GM23338 (cell line): ENCODE measurements at regions not wholly inside any gene's neighbourhood (a gene's known extent, or its start where the extent isn't known, plus 50 kb on each side); places are given as distances from the start of the nearest gene placed in this dataset.
A peak's percentile ranks its signal among the peaks of the same experiment; 100 is the strongest.

ENCODE experiments used
- ATAC-seq: fragments of 200-7000 bp; cut with Tn5 transposase; 3 replicates; pipeline ENCODE4 v1.9.1; 2020
- DNase-seq: peaks from one replicate; pipeline ENCODE4 v3.0.0-alpha.2; 2015; ENCODE audit warnings: low spot score
- H2AFZ ChIP-seq: fragments of 200-600 bp; sonication (generic); 2 replicates; pipeline ENCODE4 v1.8.0; 2016; ENCODE audit warnings: antibody characterized with exemption, mild to moderate bottlenecking, moderate library complexity
- H3F3A ChIP-seq: fragments of 200-600 bp; sonication (generic); replicated peaks from 2 replicates; pipeline ENCODE4 v1.8.0; 2017; ENCODE audit warnings: antibody characterized with exemption, mixed run types, low read depth
- H3K27ac ChIP-seq: fragments of 200-600 bp; sonication (generic); 2 replicates; pipeline ENCODE4 v1.6.1; 2016; ENCODE audit warnings: low read depth
- H3K27me3 ChIP-seq: fragments of 200-600 bp; sonication (generic); 2 replicates; pipeline ENCODE4 v1.8.0; 2016; ENCODE audit warnings: mild to moderate bottlenecking, mixed run types, moderate library complexity; ENCODE audit not compliant: insufficient read depth
- H3K36me3 ChIP-seq: fragments of 200-600 bp; sonication (generic); 2 replicates; pipeline ENCODE4 v1.8.0; 2016; ENCODE audit warnings: mild to moderate bottlenecking; ENCODE audit not compliant: insufficient read depth
- H3K4me1 ChIP-seq: fragments of 200-600 bp; sonication (generic); 2 replicates; pipeline ENCODE4 v1.8.0; 2016; ENCODE audit warnings: mild to moderate bottlenecking, moderate library complexity; ENCODE audit not compliant: insufficient read depth
- H3K4me2 ChIP-seq: fragments of 200-600 bp; sonication (generic); 2 replicates; pipeline ENCODE4 v1.7.1; 2017; ENCODE audit warnings: mixed run types
- H3K4me3 ChIP-seq: fragments of 200-600 bp; sonication (generic); 2 replicates; pipeline ENCODE4 v1.6.1; 2016; ENCODE audit warnings: mixed run types
- H3K79me2 ChIP-seq: fragments of 200-600 bp; sonication (generic); replicated peaks from 2 replicates; pipeline ENCODE4 v1.8.0; 2017; ENCODE audit warnings: mild to moderate bottlenecking; ENCODE audit not compliant: insufficient read depth
- H3K9me2 ChIP-seq: fragments of 200-600 bp; sonication (generic); 2 replicates; pipeline ENCODE4 v1.8.0; 2017; ENCODE audit not compliant: insufficient read depth
- H4K20me1 ChIP-seq: fragments of 200-600 bp; sonication (generic); replicated peaks from 2 replicates; pipeline ENCODE4 v1.8.0; 2017; ENCODE audit warnings: mild to moderate bottlenecking; ENCODE audit not compliant: insufficient read depth
- H3K27ac Mint-ChIP-seq: 2 replicates; pipeline ENCODE4 v1.8.0; 2020; ENCODE audit warnings: inconsistent platforms, mild to moderate bottlenecking, moderate library complexity, mixed read lengths
- H3K27me3 Mint-ChIP-seq: 3 replicates; pipeline ENCODE4 v1.8.0; 2022; ENCODE audit warnings: low read depth, mild to moderate bottlenecking, moderate library complexity, mixed read lengths, inconsistent platforms; ENCODE audit not compliant: insufficient read depth, poor library complexity
- H3K36me3 Mint-ChIP-seq: 3 replicates; pipeline ENCODE4 v1.8.0; 2021; ENCODE audit warnings: low read depth, mild to moderate bottlenecking, inconsistent platforms, moderate library complexity, mixed read lengths
- H3K4me1 Mint-ChIP-seq: 3 replicates; pipeline ENCODE4 v1.8.0; 2020; ENCODE audit warnings: mild to moderate bottlenecking, inconsistent platforms, mixed read lengths
- H3K4me3 Mint-ChIP-seq: 3 replicates; pipeline ENCODE4 v1.8.0; 2021; ENCODE audit warnings: moderate library complexity, mild to moderate bottlenecking, inconsistent platforms, mixed read lengths
- H3K9me3 Mint-ChIP-seq: 3 replicates; pipeline ENCODE4 v1.8.0; 2020; ENCODE audit warnings: moderate library complexity, mild to moderate bottlenecking, inconsistent platforms, mixed read lengths
- CREB1 ChIP-seq: fragments of 250-450 bp; sonication (Bioruptor Pico); IDR thresholded peaks from 2 replicates; pipeline ENCODE4 v1.5.0; 2020; ENCODE audit warnings: low read depth, mild to moderate bottlenecking, moderate library complexity
- EZH2 ChIP-seq: fragments of 200-600 bp; sonication (generic); IDR thresholded peaks from one replicate; pipeline ENCODE4 v1.8.0; 2017; ENCODE audit warnings: antibody characterized with exemption, mild to moderate bottlenecking, low read depth; ENCODE audit not compliant: unreplicated experiment
- EZH2phosphoT487 ChIP-seq: fragments of 200-600 bp; sonication (generic); IDR thresholded peaks from one replicate; pipeline ENCODE4 v1.8.1; 2018; ENCODE audit warnings: antibody characterized with exemption; ENCODE audit not compliant: unreplicated experiment
- JUNB ChIP-seq: IDR thresholded peaks from one replicate; pipeline ENCODE4 v1.6.1; 2016; ENCODE audit warnings: antibody characterized with exemption; ENCODE audit not compliant: unreplicated experiment
- NANOG ChIP-seq: IDR thresholded peaks from 2 replicates; pipeline ENCODE4 v1.6.1; 2016; ENCODE audit warnings: antibody characterized with exemption, borderline replicate concordance
- POLR2AphosphoS5 ChIP-seq: IDR thresholded peaks from 2 replicates; pipeline ENCODE4 v1.6.1; 2016; ENCODE audit warnings: antibody characterized with exemption, low read depth
- STAT1 ChIP-seq: IDR thresholded peaks from one replicate; pipeline ENCODE4 v1.6.1; 2016; ENCODE audit warnings: antibody characterized with exemption; ENCODE audit not compliant: unreplicated experiment
- ZNF331 ChIP-seq: fragments of 250-450 bp; sonication (Bioruptor Pico); IDR thresholded peaks from 2 replicates; pipeline ENCODE4 v1.5.0; 2020; ENCODE audit warnings: low read depth, mild to moderate bottlenecking, moderate library complexity
- TF ChIP-seq, protein P1 (sequence below): IDR thresholded peaks from 2 replicates; pipeline ENCODE4 v1.6.1; 2016; ENCODE audit warnings: antibody characterized with exemption
- TF ChIP-seq, protein P2 (sequence below), 2 experiments: fragments of 200-600 bp in 1 of 2; sonication (generic) in 1 of 2; conservative IDR thresholded peaks; 2 replicates each; pipeline versions ENCODE4 v1.5.1 to v1.6.1; 2016 to 2017; ENCODE audit warnings: antibody characterized with exemption in 2 of 2, low read depth in 2 of 2, mild to moderate bottlenecking in 2 of 2, moderate library complexity in 1 of 2
- TF ChIP-seq, protein P3 (sequence below): fragments of 250-450 bp; sonication (Bioruptor Pico); IDR thresholded peaks from 2 replicates; pipeline ENCODE4 v1.5.0; 2020; ENCODE audit warnings: mild to moderate bottlenecking, moderate library complexity

DNA sequence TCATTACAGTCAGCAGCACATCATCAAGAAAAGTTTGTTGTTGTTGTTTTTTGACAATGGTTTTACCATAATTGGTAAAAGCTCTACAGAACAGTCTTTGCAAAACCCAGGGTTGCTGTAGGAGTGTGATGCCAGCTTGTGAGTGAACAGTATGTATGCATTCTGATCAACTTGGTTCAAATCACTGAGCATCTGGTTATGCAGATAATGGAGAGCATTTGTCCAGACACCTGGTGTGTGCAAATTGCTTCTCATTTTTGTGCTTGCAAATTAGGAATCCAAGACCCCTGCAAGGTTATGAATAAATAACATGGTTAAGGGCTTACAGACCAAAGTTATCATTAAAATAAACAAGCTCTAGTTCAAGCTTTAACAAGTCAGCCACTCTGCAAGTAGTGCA is 448.7 kb upstream of the ACTBL2 start:
- Histone ChIP-seq H4K20me1 (no peaks in the 10 kb centered on the region), H2AFZ (0 out of 2 replicates have a peak overlapping the region, but pooled peaks have one; percentile 47), H3K9me2 (0 out of 2 replicates have a peak, but pooled peaks cover 8% of the 10 kb centered on the region), H3K27ac (no peak overlapping the region), H3K79me2 (no peaks in the 10 kb centered on the region), H3K4me2 (no peak overlapping the region), H3K4me3 (no peak overlapping the region), H3K27me3 (no peaks in the 10 kb centered on the region), H3F3A (no peaks in the 10 kb centered on the region), H3K36me3 (no peaks in the 10 kb centered on the region), H3K4me1 (no peaks in the 10 kb centered on the region)
- TF ChIP-seq STAT1 (no peak), JUNB (no peak), ZNF331 (no peak), EZH2 (no peak)
- TF ChIP-seq, protein P1, sequence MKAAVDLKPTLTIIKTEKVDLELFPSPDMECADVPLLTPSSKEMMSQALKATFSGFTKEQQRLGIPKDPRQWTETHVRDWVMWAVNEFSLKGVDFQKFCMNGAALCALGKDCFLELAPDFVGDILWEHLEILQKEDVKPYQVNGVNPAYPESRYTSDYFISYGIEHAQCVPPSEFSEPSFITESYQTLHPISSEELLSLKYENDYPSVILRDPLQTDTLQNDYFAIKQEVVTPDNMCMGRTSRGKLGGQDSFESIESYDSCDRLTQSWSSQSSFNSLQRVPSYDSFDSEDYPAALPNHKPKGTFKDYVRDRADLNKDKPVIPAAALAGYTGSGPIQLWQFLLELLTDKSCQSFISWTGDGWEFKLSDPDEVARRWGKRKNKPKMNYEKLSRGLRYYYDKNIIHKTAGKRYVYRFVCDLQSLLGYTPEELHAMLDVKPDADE, result no peak
- TF ChIP-seq, protein P2, sequence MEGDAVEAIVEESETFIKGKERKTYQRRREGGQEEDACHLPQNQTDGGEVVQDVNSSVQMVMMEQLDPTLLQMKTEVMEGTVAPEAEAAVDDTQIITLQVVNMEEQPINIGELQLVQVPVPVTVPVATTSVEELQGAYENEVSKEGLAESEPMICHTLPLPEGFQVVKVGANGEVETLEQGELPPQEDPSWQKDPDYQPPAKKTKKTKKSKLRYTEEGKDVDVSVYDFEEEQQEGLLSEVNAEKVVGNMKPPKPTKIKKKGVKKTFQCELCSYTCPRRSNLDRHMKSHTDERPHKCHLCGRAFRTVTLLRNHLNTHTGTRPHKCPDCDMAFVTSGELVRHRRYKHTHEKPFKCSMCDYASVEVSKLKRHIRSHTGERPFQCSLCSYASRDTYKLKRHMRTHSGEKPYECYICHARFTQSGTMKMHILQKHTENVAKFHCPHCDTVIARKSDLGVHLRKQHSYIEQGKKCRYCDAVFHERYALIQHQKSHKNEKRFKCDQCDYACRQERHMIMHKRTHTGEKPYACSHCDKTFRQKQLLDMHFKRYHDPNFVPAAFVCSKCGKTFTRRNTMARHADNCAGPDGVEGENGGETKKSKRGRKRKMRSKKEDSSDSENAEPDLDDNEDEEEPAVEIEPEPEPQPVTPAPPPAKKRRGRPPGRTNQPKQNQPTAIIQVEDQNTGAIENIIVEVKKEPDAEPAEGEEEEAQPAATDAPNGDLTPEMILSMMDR (conservative IDR thresholded peaks at IDR 0.05; ENCODE audit: low read depth in 2 of 2), result no peak
- no peak for ATAC-seq
- no peak overlapping the region for H3K27ac Mint-ChIP-seq
- no peaks in the 10 kb centered on the region for H3K27me3 Mint-ChIP-seq
- H3K4me1 Mint-ChIP-seq, result no peaks in the 10 kb centered on the region
- DNase-seq, result no peak
- H3K36me3 Mint-ChIP-seq, result peaks cover 3% of the 10 kb centered on the region; the same call in 1 of the 3 replicates
- no peak overlapping the region for H3K4me3 Mint-ChIP-seq
- peaks cover 7% of the 10 kb centered on the region for H3K9me3 Mint-ChIP-seq

DNA sequence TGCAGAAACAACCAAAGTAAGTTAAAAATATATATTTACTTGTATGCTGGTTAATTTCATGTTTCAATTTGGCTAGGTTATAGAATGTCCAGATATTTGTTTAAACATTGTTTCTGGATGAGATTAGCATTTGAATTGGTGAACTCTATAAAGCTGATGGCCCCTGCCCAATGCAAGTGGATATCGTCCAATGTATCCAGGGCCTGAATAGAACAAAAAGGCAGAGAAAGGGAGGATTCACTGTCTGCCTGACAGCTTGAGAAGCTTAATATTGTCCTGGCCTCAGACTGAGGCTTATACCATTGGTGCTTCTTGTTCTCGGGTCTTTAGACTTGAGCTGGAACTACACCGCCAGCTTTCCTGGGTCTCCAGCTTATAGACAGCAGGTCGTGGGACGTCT is 446.7 kb upstream of the ACTBL2 start:
- no peaks in the 10 kb centered on the region for H3K4me1 Mint-ChIP-seq
- TF ChIP-seq, protein P3, sequence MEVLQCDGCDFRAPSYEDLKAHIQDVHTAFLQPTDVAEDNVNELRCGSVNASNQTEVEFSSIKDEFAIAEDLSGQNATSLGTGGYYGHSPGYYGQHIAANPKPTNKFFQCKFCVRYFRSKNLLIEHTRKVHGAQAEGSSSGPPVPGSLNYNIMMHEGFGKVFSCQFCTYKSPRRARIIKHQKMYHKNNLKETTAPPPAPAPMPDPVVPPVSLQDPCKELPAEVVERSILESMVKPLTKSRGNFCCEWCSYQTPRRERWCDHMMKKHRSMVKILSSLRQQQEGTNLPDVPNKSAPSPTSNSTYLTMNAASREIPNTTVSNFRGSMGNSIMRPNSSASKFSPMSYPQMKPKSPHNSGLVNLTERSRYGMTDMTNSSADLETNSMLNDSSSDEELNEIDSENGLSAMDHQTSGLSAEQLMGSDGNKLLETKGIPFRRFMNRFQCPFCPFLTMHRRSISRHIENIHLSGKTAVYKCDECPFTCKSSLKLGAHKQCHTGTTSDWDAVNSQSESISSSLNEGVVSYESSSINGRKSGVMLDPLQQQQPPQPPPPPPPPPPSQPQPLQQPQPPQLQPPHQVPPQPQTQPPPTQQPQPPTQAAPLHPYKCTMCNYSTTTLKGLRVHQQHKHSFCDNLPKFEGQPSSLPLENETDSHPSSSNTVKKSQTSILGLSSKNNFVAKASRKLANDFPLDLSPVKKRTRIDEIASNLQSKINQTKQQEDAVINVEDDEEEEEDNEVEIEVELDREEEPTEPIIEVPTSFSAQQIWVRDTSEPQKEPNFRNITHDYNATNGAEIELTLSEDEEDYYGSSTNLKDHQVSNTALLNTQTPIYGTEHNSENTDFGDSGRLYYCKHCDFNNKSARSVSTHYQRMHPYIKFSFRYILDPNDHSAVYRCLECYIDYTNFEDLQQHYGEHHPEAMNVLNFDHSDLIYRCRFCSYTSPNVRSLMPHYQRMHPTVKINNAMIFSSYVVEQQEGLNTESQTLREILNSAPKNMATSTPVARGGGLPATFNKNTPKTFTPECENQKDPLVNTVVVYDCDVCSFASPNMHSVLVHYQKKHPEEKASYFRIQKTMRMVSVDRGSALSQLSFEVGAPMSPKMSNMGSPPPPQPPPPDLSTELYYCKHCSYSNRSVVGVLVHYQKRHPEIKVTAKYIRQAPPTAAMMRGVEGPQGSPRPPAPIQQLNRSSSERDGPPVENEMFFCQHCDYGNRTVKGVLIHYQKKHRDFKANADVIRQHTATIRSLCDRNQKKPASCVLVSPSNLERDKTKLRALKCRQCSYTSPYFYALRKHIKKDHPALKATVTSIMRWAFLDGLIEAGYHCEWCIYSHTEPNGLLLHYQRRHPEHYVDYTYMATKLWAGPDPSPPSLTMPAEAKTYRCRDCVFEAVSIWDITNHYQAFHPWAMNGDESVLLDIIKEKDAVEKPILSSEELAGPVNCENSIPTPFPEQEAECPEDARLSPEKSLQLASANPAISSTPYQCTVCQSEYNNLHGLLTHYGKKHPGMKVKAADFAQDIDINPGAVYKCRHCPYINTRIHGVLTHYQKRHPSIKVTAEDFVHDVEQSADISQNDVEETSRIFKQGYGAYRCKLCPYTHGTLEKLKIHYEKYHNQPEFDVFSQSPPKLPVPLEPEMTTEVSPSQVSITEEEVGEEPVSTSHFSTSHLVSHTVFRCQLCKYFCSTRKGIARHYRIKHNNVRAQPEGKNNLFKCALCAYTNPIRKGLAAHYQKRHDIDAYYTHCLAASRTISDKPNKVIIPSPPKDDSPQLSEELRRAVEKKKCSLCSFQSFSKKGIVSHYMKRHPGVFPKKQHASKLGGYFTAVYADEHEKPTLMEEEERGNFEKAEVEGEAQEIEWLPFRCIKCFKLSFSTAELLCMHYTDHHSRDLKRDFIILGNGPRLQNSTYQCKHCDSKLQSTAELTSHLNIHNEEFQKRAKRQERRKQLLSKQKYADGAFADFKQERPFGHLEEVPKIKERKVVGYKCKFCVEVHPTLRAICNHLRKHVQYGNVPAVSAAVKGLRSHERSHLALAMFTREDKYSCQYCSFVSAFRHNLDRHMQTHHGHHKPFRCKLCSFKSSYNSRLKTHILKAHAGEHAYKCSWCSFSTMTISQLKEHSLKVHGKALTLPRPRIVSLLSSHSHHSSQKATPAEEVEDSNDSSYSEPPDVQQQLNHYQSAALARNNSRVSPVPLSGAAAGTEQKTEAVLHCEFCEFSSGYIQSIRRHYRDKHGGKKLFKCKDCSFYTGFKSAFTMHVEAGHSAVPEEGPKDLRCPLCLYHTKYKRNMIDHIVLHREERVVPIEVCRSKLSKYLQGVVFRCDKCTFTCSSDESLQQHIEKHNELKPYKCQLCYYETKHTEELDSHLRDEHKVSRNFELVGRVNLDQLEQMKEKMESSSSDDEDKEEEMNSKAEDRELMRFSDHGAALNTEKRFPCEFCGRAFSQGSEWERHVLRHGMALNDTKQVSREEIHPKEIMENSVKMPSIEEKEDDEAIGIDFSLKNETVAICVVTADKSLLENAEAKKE (CRISPR knock-in tag), result no peak
- TF ChIP-seq EZH2phosphoT487 (no peak), NANOG (no peak), POLR2AphosphoS5 (no peak), CREB1 (CRISPR knock-in tag) (no peak)
- TF ChIP-seq, protein P2 (conservative IDR thresholded peaks at IDR 0.05; ENCODE audit: low read depth in 2 of 2), result no peak

More for the DNA sequence above, 446.7 kb upstream of the ACTBL2 start:
- Mint-ChIP-seq H3K27ac (no peak overlapping the region), H3K4me3 (no peak overlapping the region), H3K27me3 (no peaks in the 10 kb centered on the region), H3K36me3 (peaks cover 3% of the 10 kb centered on the region; the same call in 1 of the 3 replicates), H3K9me3 (peaks cover 10% of the 10 kb centered on the region)
- Histone ChIP-seq H3K9me2 (0 out of 2 replicates have a peak, but pooled peaks cover 8% of the 10 kb centered on the region), H3K27ac (no peak overlapping the region), H3K4me3 (no peak overlapping the region), H2AFZ (no peak overlapping the region), H3K36me3 (no peaks in the 10 kb centered on the region), H3F3A (no peaks in the 10 kb centered on the region), H3K79me2 (no peaks in the 10 kb centered on the region), H3K4me2 (no peak overlapping the region), H3K4me1 (no peaks in the 10 kb centered on the region), H3K27me3 (no peaks in the 10 kb centered on the region), H4K20me1 (no peaks in the 10 kb centered on the region)
- ATAC-seq (no peak), DNase-seq (no peak)
